ENCODE measurements at regions not wholly inside any gene's neighbourhood (a gene's known extent, or its start where the extent isn't known, plus 50 kb on each side); places are given as distances from the start of the nearest gene placed in this dataset.

- TF ChIP-seq, protein P1, sequence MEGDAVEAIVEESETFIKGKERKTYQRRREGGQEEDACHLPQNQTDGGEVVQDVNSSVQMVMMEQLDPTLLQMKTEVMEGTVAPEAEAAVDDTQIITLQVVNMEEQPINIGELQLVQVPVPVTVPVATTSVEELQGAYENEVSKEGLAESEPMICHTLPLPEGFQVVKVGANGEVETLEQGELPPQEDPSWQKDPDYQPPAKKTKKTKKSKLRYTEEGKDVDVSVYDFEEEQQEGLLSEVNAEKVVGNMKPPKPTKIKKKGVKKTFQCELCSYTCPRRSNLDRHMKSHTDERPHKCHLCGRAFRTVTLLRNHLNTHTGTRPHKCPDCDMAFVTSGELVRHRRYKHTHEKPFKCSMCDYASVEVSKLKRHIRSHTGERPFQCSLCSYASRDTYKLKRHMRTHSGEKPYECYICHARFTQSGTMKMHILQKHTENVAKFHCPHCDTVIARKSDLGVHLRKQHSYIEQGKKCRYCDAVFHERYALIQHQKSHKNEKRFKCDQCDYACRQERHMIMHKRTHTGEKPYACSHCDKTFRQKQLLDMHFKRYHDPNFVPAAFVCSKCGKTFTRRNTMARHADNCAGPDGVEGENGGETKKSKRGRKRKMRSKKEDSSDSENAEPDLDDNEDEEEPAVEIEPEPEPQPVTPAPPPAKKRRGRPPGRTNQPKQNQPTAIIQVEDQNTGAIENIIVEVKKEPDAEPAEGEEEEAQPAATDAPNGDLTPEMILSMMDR (IDR thresholded peaks at IDR 0.05; ENCODE audit: extremely low read depth in 1 of 2, insufficient read depth in 1 of 2, low read depth in 1 of 2, low read length in 2 of 2), result no peak
- no peak for TF ChIP-seq EZH2 (IDR thresholded peaks at IDR 0.05; ENCODE audit: borderline replicate concordance, low read depth, low read length, severe bottlenecking)
- no peak for TF ChIP-seq POLR2AphosphoS5 (IDR thresholded peaks at IDR 0.05; ENCODE audit: insufficient read depth, low read depth, low read length)
- no peak for TF ChIP-seq MAX (IDR thresholded peaks at IDR 0.05; ENCODE audit: insufficient read depth, insufficient read length)
- no peak for TF ChIP-seq POLR2A (IDR thresholded peaks at IDR 0.05; ENCODE audit: low read depth, low read length)
Observed at GRCh38 chr15:31834654-31835053, 195.7 kb upstream of the CHRNA7 start.

Data from endothelial cell of umbilical vein (primary cell).